ENCODE measurements at regions not wholly inside any gene's neighbourhood (a gene's known extent, or its start where the extent isn't known, plus 50 kb on each side); places are given as distances from the start of the nearest gene placed in this dataset.

- TF ChIP-seq RAD21 (conservative IDR thresholded peaks at IDR 0.05 in 1 of 2, IDR thresholded peaks at IDR 0.05 in 1 of 2) (no peak), NFE2L2 (conservative IDR thresholded peaks at IDR 0.05; ENCODE audit: low read length) (no peak), CTCF (IDR thresholded peaks at IDR 0.05) (no peak), POLR2A (IDR thresholded peaks at IDR 0.05; ENCODE audit: low read length) (no peak), SMC3 (IDR thresholded peaks at IDR 0.05) (no peak), RCOR1 (IDR thresholded peaks at IDR 0.05; ENCODE audit: low read depth, low read length) (no peak), TP53 (CRISPR knock-in tag; IDR thresholded peaks at IDR 0.05) (no peak), CEBPB (IDR thresholded peaks at IDR 0.05) (no peak), NR3C1 (IDR thresholded peaks at IDR 0.05) (no peak), USF2 (IDR thresholded peaks at IDR 0.05) (no peak), EP300 (IDR thresholded peaks at IDR 0.05) (no peak), REST (IDR thresholded peaks at IDR 0.05) (no peak)
These were observed 203.1 kb downstream of the INSIG2 start for GRCh38 chr2:118291251-118291880.
